NOMO-1 treated with dmso at 0.1 percent for 144 hours (cell line): ENCODE measurements at regions not wholly inside any gene's neighbourhood (a gene's known extent, or its start where the extent isn't known, plus 50 kb on each side); places are given as distances from the start of the nearest gene placed in this dataset.
"Not testable (repeated sequence)": the region's sequence is repeated elsewhere in the genome, so short reads cannot be mapped to it uniquely, and the experiment has no call there.

ENCODE experiments used
- DNase-seq: peaks from one replicate; lab custom pipeline; 2025; ENCODE audit not compliant: unreplicated experiment; lab: John Stamatoyannopoulos, UW

DNA sequence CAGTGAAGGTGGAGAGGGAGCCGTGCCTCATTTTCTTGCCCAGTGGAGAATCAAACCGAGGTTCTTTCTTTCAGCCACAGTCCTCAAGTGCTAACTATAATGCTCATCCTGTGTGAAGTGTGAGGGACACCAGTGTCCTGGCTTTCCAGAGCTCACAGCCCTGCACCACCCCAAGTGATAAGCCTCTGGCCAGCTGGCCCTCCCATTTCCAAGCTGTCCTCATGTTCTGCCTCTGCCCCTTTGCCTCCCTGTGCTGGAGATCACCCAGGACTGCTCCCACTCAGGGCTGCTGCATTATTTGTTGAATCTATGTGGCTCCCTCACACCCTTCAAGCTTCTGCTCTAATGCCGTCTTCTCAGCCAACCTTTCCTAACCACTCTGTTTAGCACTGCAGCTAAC, 224.5 kb upstream of the TUT7 start:
- DNase-seq: no peak

DNA sequence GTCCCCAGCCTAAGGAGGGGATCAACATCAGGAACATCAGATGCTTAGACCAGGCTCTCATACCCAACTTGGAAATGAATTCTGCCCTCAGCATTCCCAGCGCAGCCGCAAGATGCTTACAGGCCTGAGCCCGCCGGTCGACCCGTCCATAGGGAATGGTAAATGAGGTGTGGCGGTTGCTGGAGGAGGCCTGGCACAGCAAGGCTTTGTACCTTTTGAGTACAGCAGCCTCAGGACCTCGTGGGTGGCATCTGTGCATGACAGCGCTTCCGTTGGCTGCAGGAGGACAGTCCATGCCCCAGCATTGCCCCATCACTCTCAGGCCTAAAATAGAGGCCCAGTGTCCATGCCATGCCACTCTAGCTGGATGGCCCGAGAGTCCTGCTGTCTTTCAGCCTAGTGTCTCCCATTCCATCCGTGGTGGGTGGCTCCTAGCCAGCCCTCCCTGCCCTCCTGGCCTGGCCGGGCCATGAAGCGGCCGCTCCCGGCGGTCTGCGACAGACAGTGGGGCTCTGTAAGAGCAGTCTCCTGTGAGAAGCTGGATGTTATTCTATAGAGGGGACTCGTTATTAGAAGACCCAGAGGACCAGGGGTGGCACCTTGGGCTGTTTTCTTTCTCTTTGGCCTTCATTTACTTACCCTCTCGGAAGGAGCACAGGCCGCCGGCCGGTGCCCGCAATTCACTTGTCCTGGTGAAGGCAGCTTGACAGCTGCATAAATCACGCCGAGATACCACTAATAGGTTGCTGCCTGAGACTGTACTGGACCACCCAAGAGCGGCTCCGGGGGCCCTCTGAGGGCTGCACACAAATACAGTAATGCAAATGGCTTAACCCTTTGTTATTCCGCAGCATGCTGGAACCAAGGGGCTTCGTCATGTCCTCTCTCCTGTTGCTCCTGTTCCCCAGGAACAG, 223.5 kb upstream of the TUT7 start:
- no peak for DNase-seq

DNA sequence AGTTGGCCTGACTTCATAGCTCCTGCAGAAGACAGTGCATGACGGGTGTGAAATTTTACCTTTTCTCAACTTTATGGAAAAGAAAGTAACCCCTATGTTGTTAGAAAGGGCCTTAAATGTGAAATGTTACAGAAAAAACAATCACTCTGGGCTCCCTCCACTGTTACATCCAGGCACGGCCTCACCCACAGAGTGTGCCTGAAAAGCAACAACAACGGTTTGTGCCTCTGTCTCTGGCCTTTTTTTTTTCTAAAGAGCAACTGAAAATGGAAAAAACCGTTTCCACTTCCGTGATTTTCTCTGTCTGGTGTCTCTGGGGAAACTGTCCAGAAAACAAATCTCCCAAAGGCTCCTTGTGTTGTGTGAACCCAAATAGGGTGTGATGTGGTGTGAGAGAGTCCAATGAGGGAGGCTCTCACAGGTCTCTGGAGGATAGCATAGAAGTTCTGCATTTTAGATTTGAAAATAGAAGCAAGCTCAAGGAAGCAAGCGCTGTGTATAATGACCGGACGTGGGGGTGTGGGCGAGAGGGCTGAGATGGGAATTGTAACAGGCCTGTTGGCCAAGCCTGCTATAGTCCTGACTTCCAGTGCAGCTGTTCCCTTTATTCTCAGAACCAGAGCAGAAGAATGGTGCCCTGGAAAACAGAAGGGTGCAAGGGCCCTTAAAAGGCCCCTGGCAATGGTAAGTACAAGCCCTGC, 221.8 kb upstream of the TUT7 start:
- DNase-seq: no peak

DNA sequence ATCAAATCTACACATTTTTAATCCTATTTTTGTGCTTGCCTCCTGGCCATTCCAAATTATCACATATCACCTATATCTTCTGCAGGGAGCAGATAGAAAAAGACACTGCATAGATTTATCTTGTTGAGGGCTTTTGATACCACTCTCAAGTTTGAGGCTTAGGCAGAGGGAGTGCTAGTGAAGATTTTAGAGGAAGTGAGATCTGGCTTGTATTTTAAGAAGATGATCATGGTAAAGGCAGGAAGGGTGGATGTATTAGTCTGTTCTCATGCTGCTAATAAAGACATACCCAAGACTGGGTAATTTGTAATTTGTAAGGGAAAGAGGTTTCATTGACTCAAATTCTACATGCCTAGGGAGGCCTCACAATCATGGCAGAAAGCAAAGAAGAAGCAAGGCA, 220.9 kb upstream of the TUT7 start:
- DNase-seq: no peak

DNA sequence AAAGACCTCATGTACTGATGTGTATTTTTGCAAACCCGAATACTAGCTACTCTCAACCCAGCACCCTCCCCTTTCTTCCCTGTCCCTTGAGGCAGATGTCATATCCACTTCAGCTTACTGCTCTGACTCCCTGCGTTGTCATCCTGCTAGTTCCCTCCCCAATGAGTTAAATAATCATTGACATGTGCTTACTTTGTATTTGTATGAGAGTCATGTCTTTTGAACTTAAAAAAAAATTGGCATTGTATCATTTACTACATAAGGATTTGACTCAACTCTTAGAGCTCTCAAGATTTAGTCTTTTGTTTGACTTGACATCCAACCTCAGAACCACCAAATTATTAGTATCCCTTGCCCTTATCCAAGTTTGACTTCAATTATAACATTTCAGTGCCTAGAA, 219.7 kb upstream of the TUT7 start:
- no peak for DNase-seq

DNA sequence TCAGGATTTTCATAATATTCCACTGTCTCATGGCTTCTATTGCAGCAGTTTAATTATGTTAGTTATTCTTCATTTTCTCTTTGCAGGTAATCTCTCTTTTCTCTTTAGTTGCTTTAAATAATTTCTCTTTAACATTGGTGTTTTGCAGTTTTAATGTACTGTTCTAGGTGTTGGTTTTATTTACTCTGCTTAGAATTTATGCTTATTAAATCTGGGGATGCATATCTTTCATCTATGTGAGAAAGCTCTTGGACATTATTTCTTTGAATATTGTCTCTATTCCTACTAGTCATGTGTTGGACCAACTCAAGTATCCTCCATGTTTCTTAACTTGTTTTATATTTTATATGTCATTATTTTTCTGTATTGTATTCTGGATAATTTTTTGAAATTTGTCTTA, 218.7 kb upstream of the TUT7 start:
- no peak for DNase-seq

DNA sequence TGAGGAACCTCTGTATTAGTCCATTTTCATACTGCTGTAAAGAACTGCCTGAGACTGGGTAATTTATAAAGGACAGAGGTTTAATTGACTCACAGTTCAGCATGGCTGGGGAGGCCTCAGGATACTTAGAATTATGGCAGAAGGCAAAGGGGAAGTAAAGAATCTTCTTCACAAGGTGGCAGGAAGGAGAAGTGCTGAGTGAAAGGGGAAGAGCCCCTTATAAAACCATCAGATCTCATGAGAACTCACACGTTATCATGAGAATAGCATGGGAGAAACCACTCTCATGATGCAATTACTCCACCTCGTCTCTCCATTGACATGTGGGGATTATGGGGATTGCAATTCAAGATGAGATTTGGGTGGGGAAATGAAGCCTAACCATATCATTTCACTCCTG, 211.4 kb upstream of the TUT7 start:
- not testable (repeated sequence) for DNase-seq

DNA sequence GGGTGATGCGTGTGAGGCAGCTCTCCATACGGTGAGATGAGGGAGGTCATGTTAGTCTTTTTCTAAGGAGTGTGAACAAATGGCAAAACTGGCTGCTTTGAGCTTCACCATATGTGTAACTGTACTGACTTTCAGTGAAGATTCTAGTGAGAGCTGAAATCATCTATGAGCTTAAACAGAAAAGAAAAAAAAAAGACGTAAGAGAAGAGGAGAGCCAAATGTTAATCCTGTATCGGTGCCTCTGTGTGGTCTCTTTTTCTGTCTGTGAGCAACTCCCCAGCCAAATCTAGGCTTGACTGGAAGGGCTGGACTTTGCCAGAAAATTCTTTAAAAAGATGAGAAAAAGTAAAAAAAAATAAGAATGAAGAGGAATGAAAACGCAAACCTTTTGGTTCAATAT, 209.7 kb upstream of the TUT7 start:
- DNase-seq: no peak

DNA sequence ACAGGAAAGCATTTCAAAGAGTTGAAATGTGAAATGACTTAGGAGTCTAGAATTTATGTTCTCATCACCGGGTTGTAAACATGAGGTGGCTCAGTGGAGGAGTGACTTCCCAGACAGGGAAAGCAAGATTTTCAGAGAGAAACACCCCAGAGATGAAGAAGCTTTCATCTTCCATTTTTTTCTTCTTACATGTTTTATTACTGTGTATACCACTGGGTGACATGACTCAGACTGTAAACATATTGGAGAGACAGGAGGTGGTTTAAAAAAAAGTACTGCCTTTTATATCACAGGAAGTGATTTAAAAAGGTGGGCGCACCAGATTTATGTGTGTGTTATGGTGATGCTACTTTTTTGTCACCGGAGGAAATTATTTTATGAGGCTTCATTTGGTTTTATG, 209.1 kb upstream of the TUT7 start:
- no peak for DNase-seq

DNA sequence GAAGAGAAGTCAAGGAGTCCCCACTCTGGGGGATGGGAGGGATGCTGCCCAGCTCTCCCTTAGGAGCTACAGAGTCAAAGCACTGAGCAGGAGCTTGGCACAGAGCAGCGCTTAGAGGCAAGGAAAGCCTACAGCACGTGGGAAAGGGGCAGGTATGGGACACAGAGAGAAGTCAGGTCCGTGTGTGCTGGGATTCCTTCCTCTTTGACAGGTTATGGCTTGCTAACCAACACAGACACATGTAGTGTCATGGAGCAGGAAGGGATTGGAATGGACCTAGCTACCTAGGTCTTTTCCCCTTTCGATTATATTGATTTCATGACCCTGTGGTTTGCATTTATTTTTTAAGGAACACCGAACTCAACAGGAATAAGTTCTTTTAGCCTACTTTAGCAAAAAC, 208.5 kb upstream of the TUT7 start:
- no peak for DNase-seq

DNA sequence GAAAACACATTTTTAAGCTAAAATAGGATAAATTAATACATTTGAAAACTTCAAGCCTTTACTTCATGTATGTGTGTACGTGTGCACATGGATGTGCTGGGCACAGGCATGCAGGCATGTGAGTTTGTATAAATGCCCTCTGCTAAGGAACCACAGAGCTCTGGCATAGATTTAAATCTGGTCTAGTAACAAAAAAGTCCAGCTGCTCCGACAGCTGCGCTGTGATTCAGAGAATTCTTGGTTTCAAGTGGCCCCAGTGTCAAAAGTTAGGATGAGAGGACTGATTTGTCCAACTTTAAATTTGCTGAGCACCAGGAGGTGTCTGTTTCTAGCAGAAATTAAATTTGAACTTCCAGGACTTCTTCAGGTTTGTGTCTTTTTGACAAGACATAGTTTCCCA, 203.7 kb upstream of the TUT7 start:
- no peak for DNase-seq

DNA sequence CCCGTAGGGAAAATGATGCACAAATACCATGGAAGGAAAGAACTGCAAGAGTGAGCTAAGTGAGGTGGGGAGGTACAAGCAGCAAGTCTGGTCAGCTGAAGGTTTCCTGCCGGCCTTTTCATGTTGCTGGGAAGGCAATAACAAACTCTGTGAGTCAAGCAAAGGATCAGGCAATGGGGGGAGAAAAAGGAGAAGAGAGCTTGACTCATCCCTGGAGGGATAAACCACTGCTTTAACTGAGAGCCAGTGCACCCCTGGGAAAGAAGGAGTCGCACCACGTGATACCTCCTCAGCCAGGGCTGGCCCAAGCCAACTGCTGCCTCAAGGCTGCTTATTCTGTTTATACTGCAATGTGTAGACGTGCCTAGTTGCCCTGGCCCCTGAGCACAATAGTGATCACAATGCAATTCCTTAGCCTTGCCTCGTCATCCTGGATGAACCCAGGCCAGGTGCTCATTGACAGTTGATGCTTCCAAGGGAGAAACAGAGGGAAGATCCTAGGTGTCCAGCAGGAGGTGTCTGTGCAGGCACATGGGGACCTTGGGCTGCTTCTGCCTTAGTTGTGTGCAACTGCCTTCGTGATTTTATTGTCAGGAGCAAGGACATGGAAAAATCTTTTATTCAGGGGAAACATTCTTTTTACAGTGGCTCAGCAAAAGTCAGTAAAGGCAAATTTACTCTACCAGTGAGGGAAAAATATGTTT, 203.0 kb upstream of the TUT7 start:
- no peak for DNase-seq

DNA sequence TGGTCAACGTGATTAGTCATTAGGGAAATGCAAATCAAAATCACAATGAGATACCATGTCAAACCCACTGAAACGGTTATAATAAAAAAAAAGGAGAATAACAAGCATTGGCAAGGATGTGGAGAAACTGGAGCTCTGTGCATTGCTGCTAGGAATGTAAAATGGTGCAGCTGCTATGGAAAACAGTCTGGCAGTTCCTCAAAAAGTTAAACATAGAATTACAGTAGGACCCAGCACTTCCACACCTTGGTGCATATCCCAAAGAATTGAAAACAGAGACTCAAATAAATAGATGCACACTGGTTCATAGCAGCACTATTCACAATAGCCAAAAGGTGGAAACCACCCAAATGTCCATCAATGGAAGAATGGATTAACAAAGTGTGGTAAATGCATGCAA, 201.5 kb upstream of the TUT7 start:
- no peak for DNase-seq

DNA sequence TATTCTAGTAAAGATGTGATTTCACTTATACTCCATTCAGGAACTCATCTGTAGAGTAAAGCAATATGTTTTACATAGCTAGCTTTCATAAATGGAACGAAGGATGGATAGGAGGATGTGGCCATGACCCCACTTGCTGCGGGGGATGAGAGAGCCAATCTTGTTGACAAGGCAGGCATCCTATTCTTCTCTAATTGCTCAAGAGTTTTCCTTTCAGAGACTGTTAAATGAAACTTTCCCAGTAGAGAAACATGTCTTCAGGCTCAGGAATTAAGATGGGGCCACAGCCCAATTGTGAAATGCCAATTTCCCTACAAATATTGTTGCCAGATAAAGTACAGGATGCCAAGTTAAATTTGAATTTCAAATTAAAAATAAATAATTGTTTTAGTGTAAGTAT, 196.2 kb upstream of the TUT7 start:
- DNase-seq: no peak

DNA sequence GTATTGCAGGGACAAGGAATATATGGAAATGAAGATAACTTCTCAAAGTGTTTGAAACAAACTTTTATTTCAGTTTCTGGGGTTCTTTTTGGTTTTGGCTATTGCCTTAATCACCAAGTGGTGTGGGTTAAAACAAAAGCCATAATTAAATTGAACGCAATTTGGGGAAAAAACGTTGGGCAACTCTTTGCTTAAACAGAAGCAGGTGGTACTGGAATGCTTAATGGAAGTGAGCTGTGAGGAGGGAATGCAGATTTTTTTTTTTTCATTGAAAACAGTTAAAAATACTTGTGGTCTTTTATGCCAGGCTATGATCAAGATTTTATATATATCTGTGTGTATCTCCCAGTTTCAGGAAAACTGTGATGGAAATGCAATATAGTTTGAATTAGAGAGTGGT, 195.7 kb upstream of the TUT7 start:
- no peak for DNase-seq

DNA sequence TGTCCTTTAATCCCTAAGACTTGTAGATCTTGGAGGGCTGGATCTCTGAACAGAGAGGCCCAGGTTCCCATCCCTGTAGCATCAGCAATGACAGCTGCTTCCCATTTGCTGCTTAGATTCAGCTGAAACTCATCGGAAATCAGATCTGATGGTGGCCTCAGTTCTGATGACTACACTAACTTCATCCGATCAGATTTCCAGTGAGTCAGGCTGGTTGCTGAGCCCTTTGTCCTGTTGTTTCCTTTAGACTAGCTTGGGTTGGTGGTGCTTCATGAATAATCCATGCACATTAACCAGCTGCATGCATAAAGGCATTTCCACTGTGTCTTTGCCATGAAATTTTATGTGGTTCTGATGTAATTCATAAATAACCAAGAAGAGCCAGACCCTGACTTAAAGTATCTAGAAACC, 195.2 kb upstream of the TUT7 start:
- no peak for DNase-seq

DNA sequence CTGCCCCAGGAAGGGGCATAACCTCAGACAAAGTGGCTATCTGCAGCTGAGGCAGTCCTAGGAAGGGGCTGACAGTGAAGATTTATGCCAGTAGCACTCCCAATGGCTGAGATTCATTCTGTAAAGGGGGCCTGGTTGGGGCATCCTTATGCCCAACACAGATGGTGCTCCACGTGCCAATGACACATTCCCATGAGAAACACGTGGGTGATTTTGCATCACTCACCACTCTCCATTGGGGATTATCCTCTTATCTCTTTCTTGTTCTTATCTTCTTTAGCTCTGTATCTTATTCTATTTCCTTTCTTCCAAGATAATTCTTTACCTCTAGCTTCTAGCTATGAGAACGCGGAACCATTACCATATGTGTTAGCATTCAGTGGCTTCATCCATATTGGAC, 194.0 kb upstream of the TUT7 start:
- no peak for DNase-seq

DNA sequence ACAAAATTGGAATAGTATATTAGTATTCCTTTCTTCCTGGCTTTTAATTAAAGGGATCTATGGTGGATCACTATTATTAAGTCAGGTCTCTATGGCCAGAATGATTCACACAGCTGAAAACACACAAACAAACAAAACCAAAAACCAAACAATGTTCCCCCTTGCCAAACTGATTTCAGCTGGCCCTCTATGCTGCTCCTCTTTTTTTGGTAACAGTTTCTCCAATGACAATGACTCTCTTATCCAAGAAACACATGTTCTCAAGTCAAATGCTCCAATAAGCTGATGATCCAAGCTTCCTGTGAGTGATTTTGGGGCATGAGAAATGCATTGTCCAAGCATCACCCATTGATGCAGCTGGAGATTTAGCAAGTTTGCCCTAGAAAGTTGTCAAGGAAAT, 193.4 kb upstream of the TUT7 start:
- DNase-seq: no peak

DNA sequence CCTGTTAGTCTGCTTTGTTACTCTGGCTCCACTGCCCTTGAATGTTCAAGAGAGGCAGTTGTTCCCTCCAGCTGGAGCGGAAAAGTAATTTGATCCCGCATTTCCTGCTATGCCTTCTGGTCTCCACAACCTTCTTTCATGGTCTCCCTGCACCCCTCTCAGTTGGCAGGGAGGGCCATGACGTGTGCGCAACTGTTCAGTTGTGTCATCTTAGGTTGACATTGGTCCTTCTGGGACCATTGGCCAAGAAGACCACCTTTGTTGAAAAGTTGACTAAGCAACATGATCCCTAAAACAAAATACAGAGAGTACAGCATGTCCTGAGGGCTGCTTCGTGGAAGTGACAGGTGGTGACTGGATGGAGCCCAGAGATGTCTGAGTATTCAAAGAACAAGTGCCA, 192.5 kb upstream of the TUT7 start:
- DNase-seq: no peak

DNA sequence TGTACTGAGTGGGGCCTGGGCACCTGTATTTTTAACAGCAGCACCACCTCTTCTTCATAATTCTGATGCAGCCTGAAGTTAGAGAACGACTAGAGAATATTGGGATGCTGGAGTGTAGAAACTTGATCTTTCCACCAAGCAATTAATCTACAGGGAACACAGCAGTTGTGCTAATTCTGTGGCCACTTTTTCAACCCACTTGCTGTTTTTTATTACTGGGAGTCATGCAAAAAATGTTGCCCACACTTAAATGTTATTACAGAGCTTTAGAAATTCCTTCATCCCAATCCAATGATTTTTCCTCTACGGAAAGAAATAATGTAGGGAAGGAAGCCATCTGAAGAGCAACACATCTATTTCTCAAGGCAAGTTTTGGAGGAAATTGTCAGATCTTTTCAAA, 190.9 kb upstream of the TUT7 start:
- DNase-seq: no peak

DNA sequence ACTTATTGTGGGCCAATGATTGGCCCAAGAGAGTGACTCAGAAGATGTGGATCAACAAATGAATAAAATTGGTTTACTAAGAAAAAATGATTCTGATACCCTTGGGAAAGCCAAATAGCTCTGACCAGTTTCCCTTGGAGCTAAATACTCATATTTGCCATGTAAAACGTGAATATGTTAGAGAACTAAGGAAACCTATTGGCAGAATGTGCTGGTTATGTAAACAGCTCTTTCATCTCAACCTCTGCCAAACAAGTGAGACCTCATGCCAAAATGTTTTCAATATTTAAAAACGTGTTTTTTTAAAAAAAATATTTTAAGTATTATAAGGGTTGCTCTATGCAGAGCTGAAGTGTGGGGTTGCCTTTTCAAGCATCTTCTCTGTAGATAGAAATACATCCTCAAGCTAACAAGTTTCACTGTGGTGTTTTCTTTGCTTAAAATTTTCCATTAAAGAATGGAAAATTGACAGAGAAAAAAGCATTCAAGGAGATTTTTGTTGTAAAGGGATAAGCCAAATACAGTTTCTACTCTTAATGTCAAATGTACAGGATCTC, 186.9 kb upstream of the TUT7 start:
- no peak for DNase-seq
